GM12864 (cell line): ENCODE measurements at regions not wholly inside any gene's neighbourhood (a gene's known extent, or its start where the extent isn't known, plus 50 kb on each side); places are given as distances from the start of the nearest gene placed in this dataset.

Experiments used
- DNase-seq: peaks from one replicate; pipeline ENCODE4 v3.0.0-alpha.2; 2011; ENCODE audit warnings: low read depth
- H3K4me3 ChIP-seq: 2 replicates; pipeline ENCODE4 v1.5.1; 2011; ENCODE audit warnings: mild to moderate bottlenecking, low read depth, low read length, control low read depth
- CTCF ChIP-seq: IDR thresholded peaks from 2 replicates; pipeline ENCODE4 v1.5.1; 2011; ENCODE audit warnings: low read depth, mild to moderate bottlenecking, moderate library complexity, low read length, control low read depth, inconsistent platforms; ENCODE audit errors: missing control alignments

- DNase-seq: no peak
- H3K4me3 ChIP-seq: no peak overlapping the region
- no peak for TF ChIP-seq CTCF
Observed at GRCh38 chr2:41936771-41937463, 110.9 kb upstream of the PKDCC start.

- no peak for TF ChIP-seq CTCF
- H3K4me3 ChIP-seq: no peak overlapping the region
- no peak for DNase-seq
Observed at GRCh38 chr2:41937464-41937906, 110.3 kb upstream of the PKDCC start.

GRCh38 chr2:41937921-41938708 is 109.7 kb upstream of the PKDCC start:
- no peak overlapping the region for H3K4me3 ChIP-seq
- no peak for DNase-seq
- no peak for TF ChIP-seq CTCF

- TF ChIP-seq CTCF: no peak
- DNase-seq: no peak
- H3K4me3 ChIP-seq: no peak overlapping the region
Observed at GRCh38 chr2:41940060-41940744, 107.6 kb upstream of the PKDCC start.

GRCh38 chr2:41940745-41941063 is 107.1 kb upstream of the PKDCC start:
- TF ChIP-seq CTCF: no peak
- DNase-seq: no peak
- no peak overlapping the region for H3K4me3 ChIP-seq

- no peak for DNase-seq
- no peak for TF ChIP-seq CTCF
- no peak overlapping the region for H3K4me3 ChIP-seq
Observed at GRCh38 chr2:41941831-41942230, 106.0 kb upstream of the PKDCC start.

- TF ChIP-seq CTCF: no peak
- no peak overlapping the region for H3K4me3 ChIP-seq
- no peak for DNase-seq
Observed at GRCh38 chr2:41942278-41942677, 105.5 kb upstream of the PKDCC start.
